GM21515 (cell line): ENCODE measurements at regions not wholly inside any gene's neighbourhood (a gene's known extent, or its start where the extent isn't known, plus 50 kb on each side); places are given as distances from the start of the nearest gene placed in this dataset.

Experiments used
- ATAC-seq: cut with Tn5 transposase; IDR thresholded peaks from one replicate; pipeline ENCODE4 v1.9.1; 2021; ENCODE audit not compliant: unreplicated experiment

GRCh38 chrX:134172588-134173259 is 64.3 kb upstream of the CCDC160 start:
- ATAC-seq, result peak; percentile 53

- ATAC-seq, result no peak
Observed at GRCh38 chrX:134173541-134174272, 63.3 kb upstream of the CCDC160 start.

DNA sequence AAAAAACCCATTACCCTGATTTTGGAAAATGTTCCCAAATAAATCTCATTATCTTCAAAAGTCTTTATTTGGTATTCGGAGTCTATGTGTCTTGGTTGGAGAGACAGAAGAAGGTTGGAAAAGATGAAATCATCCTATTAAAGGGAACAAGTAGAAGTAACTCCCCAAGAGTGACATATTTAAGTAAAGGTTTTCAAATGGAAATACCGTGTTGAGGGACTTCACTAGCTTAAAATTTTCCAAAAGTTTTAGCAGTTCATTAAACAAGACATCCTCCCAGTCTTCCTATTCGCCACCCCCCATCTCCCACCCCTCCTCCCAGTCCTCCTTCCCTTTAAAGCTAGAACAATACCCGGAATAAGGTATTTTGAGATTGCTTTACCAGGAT is 62.7 kb upstream of the CCDC160 start:
- ATAC-seq, result no peak

GRCh38 chrX:134174859-134175258 is 62.1 kb upstream of the CCDC160 start:
- no peak for ATAC-seq

DNA sequence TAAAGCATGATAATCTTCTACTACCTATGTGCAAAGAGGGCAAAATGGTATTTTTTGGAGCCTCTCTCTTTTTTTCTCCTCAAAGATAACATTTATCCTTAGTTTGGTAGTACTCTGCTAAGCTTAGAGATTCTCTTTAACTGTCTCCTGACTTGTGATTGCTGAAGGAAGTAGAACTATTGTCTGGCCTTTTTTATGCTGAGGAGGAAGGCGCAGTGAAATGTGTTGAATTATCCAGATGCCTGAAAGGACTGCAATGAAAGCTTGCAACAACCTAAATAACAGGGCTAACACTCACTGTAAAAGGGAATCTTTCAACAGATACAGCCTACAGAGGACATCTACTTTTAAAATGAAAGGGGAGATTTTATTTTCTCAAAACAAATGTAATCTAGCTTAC is 59.5 kb upstream of the CCDC160 start:
- no peak for ATAC-seq

DNA sequence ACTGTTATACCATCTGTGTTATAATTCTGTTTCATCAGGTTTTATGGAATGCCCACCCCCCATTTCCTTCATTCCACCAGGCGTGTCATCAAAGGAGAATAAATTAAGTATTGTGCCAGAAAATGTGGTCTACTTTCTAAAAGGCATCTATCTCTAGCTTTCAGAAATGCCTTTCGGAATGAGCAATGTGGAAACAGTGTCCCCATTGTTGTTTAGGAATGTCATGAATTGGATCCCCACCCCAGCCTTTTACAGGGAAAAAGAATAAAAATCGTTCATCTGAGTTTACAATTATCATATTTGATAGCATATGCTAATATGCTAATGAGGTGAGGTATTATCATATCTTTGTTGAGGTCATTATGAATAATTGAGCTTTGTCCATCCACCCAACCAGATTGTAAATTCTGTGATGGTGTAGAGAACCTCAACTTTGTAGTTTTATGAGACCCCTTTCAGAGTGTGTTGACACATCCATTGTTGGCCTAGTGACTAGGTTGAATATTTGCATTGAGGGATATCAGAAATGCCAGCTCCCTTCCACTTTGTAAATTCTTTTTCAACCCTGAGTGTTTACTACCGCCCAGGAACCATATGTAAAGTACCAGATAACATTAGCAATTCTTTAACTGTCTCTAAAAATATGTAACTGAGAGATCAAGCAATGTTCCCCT is 56.2 kb upstream of the CCDC160 start:
- ATAC-seq, result no peak

DNA sequence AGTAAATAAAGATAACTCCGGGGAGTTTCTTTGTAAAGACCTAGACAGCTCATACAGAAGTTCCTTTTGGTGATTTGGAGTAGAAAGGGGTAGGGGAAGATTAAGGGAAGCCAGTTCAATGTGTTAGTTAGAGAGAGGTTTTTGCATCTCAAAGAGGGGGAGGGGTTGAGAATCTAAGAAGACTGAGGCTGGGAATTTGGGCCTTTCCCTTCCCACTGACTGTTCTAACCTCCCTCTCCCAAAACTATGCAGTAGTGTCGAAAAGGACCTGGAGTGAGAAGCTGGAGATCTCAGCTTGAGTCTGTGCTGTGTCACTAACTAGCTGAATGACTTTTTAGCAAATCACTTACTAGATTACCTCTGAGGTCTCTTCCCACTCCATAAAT is 55.7 kb upstream of the CCDC160 start:
- ATAC-seq, result no peak

DNA sequence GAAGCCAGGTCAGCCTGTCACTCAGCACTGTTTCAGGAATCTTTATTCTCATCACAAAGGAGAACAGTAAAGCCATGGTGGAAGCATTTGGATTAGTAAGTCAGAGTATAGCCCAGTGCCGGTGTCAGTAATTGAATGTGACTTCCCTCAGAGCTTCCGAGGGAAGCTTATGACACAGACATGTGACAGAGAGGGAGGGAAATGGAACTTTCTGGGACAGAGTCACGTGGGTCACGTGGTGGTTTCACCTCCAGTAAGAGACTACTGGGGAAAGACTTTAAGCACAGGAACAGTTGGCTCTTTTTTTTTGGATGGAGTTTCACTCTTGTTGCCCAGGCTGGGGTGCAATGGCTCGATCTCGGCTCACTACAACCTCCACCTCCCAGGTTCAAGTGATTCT is 53.3 kb upstream of the CCDC160 start:
- ATAC-seq, result no peak

DNA sequence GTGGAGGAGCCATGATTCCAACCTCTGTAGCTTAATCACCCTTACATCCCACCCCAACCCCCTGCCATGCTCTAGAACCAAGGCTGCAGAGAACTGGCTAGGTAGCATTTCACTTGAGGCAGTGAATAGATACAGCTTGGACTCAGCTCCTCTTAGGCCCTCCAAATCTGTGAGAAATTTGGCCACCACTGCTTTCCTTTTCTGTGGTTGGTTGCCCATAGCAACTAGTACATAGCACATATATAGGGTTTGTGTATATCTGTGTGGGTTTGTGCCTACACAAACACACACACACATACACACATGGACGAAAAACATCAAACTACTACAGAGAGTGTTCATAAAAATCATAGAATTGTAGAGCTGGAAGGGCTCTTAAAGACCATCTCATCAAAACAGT is 52.0 kb upstream of the CCDC160 start:
- ATAC-seq, result no peak

DNA sequence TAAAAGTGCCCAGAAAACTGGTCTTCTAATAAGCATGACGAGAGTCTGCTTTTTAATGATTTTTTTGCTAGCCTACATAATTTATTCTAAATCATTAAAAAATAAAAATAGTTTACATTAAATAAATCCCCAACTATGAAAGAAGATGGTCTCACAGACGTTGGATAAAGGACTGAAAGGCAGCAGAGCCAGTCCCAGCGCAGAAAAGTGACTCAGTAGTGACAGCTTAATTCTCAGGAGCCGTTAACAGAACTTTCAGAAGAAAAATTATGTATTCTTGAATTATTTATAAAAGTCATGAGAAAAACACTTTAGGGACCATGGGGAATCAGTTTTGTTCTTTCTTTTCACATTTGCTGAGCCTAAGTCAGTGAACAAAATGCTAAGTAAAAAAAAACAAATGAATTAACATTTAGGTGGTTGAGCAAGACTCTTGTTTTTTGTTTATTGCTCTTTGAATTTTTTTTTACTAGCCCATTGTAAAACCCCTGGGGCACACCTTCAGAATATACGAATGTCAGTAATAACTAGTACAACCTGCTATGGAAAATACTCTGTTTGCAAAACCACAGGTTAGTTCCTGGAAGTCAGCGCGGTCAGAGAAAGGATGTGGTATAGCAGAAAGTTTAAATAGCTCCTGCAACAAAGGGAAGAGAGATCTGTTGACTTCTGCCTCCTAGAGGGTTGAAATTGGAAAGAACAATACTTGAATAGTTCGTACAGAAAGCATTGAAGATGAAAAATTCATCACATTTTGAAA is 50.4 kb upstream of the CCDC160 start:
- peak; percentile 75 for ATAC-seq
